MM.1S (cell line): ENCODE measurements at regions not wholly inside any gene's neighbourhood (a gene's known extent, or its start where the extent isn't known, plus 50 kb on each side); places are given as distances from the start of the nearest gene placed in this dataset.

Experiments used
- EZH2 ChIP-seq: fragments of 300-600 bp; sonication (generic); optimal IDR thresholded peaks from 2 replicates; pipeline ENCODE3; 2017; ENCODE audit warnings: low read depth, mild to moderate bottlenecking, antibody characterized with exemption, low read length, mixed read lengths
- EZH2phosphoT487 ChIP-seq: fragments of 300-600 bp; sonication (generic); IDR thresholded peaks from 2 replicates; pipeline ENCODE4 v1.6.1; 2018; ENCODE audit warnings: antibody characterized with exemption, low read length
- TF ChIP-seq, protein P1 (sequence below): fragments of 300-600 bp; sonication (generic); IDR thresholded peaks from 2 replicates; pipeline ENCODE4 v1.5.1; 2016; ENCODE audit warnings: antibody characterized with exemption, low read length, mixed read lengths

DNA sequence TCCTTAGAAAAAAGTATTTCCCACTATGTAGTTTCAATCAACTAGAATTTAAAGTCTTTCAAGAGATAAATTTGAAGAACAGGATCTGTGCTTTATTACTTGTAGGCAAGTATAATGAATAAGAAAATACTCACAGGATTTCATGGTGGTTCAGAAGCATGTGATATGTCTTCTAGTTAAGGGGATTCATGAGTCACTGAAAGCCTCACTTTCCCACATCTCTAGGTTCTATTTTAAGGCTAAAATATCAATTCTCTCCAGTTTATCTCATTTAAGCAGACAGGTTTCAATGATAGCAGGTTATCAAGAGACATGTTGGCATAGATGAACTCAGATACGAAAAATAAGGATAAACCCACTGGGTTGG is 437.8 kb upstream of the BCHE start:
- TF ChIP-seq EZH2 (no peak), EZH2phosphoT487 (no peak)
- TF ChIP-seq, protein P1, sequence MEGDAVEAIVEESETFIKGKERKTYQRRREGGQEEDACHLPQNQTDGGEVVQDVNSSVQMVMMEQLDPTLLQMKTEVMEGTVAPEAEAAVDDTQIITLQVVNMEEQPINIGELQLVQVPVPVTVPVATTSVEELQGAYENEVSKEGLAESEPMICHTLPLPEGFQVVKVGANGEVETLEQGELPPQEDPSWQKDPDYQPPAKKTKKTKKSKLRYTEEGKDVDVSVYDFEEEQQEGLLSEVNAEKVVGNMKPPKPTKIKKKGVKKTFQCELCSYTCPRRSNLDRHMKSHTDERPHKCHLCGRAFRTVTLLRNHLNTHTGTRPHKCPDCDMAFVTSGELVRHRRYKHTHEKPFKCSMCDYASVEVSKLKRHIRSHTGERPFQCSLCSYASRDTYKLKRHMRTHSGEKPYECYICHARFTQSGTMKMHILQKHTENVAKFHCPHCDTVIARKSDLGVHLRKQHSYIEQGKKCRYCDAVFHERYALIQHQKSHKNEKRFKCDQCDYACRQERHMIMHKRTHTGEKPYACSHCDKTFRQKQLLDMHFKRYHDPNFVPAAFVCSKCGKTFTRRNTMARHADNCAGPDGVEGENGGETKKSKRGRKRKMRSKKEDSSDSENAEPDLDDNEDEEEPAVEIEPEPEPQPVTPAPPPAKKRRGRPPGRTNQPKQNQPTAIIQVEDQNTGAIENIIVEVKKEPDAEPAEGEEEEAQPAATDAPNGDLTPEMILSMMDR = no peak
